ENCODE measurements at regions not wholly inside any gene's neighbourhood (a gene's known extent, or its start where the extent isn't known, plus 50 kb on each side); places are given as distances from the start of the nearest gene placed in this dataset.

DNA sequence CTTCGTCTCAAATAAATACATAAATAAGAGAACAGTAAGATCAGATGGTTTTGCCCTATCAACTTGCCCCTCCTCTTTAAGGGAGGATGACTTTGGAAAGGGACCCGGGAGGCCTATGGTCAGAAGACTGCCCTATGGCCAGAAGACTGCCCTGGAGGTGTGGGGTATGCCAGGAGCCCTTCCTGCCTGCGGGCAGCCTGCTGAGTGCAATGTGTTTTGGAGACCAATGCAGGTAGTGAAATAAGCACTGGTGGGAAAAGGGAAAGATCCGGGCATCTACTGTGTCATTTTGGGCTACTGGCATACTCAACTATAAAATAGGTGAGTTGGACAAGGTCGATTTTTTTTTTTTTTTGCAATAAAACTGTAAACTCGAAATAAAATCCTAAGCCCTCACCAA lies 129.8 kb upstream of the SLC34A2 start:
- no peaks in the 10 kb centered on the region for H3K4me1 ChIP-seq

DNA sequence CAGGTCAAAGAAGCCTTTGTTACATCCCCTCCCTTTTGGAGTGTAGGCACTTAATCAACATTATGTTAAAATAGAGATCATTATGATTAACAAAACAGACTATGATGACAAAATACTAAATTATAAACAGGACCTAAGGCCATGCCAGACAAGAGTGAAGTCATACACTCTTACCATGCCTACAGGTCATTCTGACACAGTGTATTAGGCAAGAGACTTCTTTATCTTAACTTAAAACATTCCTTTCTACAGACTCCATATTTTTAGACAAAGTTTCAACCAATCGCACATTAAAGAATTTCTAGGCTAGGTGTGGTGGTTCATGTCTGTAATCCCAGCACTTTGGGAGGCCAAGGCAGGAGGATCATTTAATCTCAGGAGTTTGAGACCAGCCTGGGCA lies 128.6 kb upstream of the SLC34A2 start:
- intact Hi-C loops (cut with DNase I; ENCODE audit: low total_unique reads) (loop anchor here (2.0 kb wide), 1 partner anchor 52 kb away; no protein-coding TSS in a partner anchor), in situ Hi-C loops (cut with MboI; ENCODE audit: low pct_ligation_motif_present in 1 of 4, low pct_unique_long_range_greater_than_20kb in 1 of 4, low sequenced_read_pairs in 3 of 4) (no loop called here)
- no peak for TF ChIP-seq POLR2A (IDR thresholded peaks at IDR 0.05)
- no peak for TF ChIP-seq POLR2AphosphoS5 (IDR thresholded peaks at IDR 0.05)
- no peak overlapping the region for H3K4me3 ChIP-seq
- H3K27ac ChIP-seq = no peak overlapping the region
- WGBS, 2 donors (ENCODE audit: low coverage in 1 of 2) = 80 to 97% methylated on average over 1 of the region's 1 CpG
- H3K27me3 ChIP-seq = no peaks in the 10 kb centered on the region
- no peak for DNase-seq
- H3K4me1 ChIP-seq = no peaks in the 10 kb centered on the region
- no peaks in the 10 kb centered on the region for H3K36me3 ChIP-seq
- H3K9me3 ChIP-seq = no peaks in the 10 kb centered on the region

More for the DNA sequence above, 129.8 kb upstream of the SLC34A2 start:
- Histone ChIP-seq H3K9me3 (no peaks in the 10 kb centered on the region), H3K27me3 (no peaks in the 10 kb centered on the region), H3K36me3 (no peaks in the 10 kb centered on the region), H3K27ac (no peak overlapping the region), H3K4me3 (no peak overlapping the region)
- no peak for TF ChIP-seq POLR2A (IDR thresholded peaks at IDR 0.05)
- TF ChIP-seq POLR2AphosphoS5 (IDR thresholded peaks at IDR 0.05) = no peak
- TF ChIP-seq, protein P1, sequence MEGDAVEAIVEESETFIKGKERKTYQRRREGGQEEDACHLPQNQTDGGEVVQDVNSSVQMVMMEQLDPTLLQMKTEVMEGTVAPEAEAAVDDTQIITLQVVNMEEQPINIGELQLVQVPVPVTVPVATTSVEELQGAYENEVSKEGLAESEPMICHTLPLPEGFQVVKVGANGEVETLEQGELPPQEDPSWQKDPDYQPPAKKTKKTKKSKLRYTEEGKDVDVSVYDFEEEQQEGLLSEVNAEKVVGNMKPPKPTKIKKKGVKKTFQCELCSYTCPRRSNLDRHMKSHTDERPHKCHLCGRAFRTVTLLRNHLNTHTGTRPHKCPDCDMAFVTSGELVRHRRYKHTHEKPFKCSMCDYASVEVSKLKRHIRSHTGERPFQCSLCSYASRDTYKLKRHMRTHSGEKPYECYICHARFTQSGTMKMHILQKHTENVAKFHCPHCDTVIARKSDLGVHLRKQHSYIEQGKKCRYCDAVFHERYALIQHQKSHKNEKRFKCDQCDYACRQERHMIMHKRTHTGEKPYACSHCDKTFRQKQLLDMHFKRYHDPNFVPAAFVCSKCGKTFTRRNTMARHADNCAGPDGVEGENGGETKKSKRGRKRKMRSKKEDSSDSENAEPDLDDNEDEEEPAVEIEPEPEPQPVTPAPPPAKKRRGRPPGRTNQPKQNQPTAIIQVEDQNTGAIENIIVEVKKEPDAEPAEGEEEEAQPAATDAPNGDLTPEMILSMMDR (IDR thresholded peaks at IDR 0.05) = no peak
- TF ChIP-seq EP300 (IDR thresholded peaks at IDR 0.05; ENCODE audit: low read depth) = no peak
- in situ Hi-C loops (cut with MboI; ENCODE audit: low pct_ligation_motif_present in 1 of 4, low pct_unique_long_range_greater_than_20kb in 1 of 4, low sequenced_read_pairs in 3 of 4) (no loop called here), intact Hi-C loops (cut with DNase I; ENCODE audit: low total_unique reads) (loop anchor here (2.0 kb wide), 1 partner anchor 51 kb away; no protein-coding TSS in a partner anchor)
- WGBS, 2 donors (ENCODE audit: low coverage in 1 of 2) = 73 to 87% methylated on average over 3 to 6 of the region's 6 CpGs
- DNase-seq = no peak

DNA sequence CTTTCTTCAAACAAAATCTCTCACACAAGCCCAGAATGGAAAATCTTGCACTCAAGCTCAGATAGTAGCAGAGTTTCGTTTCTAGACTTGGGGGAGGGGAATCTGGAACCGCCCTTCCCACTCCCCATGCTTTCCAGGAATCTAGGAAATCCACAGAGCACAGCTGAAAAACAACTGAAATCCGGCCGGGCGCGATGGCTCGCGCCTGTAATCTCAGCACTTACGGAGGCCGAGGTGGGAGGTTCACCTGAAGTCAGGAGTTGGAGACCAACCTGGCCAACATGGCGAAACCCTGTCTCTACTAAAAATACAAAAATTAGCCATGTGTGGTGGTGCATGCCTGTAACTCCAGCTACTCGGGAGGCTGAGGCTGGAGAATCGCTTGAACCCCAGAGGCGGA lies 127.3 kb upstream of the SLC34A2 start:
- Histone ChIP-seq H3K9me3 (no peaks in the 10 kb centered on the region), H3K27me3 (no peaks in the 10 kb centered on the region), H3K27ac (no peak overlapping the region), H3K4me3 (no peak overlapping the region), H3K4me1 (no peaks in the 10 kb centered on the region), H3K36me3 (no peaks in the 10 kb centered on the region)
- intact Hi-C loops (cut with DNase I; ENCODE audit: low total_unique reads) (no loop called here), in situ Hi-C loops (cut with MboI; ENCODE audit: low pct_ligation_motif_present in 1 of 4, low pct_unique_long_range_greater_than_20kb in 1 of 4, low sequenced_read_pairs in 3 of 4) (no loop called here)
- DNase-seq = no peak
- TF ChIP-seq, protein P1 (IDR thresholded peaks at IDR 0.05) = no peak
- no peak for TF ChIP-seq POLR2AphosphoS5 (IDR thresholded peaks at IDR 0.05)
- no peak for TF ChIP-seq POLR2A (IDR thresholded peaks at IDR 0.05)
- TF ChIP-seq EP300 (IDR thresholded peaks at IDR 0.05; ENCODE audit: low read depth) = no peak
- 83 to 93% methylated on average over 5 to 14 of the region's 14 CpGs for WGBS, 2 donors (ENCODE audit: low coverage in 1 of 2)

DNA sequence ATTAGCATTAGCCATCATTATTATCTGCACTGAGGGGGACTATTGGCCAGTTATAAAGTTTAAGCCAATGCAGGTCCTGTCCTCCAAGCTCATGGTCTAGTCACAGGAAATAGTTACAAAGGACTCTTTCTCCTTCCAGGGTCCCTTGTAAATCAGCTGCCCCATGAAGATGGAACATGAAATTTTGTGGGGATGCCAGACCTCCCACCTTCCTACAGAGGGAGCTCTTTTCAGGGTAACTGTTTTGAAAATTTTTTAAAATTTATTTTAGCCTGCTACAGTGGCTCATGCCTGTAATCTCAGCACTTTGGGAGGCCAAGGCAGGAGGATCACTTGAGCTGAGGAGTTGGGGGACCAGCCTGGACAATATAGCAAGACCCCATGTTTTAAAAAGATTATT lies 124.4 kb upstream of the SLC34A2 start:
- no peaks in the 10 kb centered on the region for H3K4me1 ChIP-seq
- H3K4me3 ChIP-seq = no peak overlapping the region
- in situ Hi-C loops (cut with MboI; ENCODE audit: low pct_ligation_motif_present in 1 of 4, low pct_unique_long_range_greater_than_20kb in 1 of 4, low sequenced_read_pairs in 3 of 4) (no loop called here), intact Hi-C loops (cut with DNase I; ENCODE audit: low total_unique reads) (no loop called here)
- no peaks in the 10 kb centered on the region for H3K36me3 ChIP-seq
- no peak overlapping the region for H3K27ac ChIP-seq
- no peaks in the 10 kb centered on the region for H3K27me3 ChIP-seq
- DNase-seq = no peak
- H3K9me3 ChIP-seq = no peaks in the 10 kb centered on the region
- TF ChIP-seq, protein P1 (IDR thresholded peaks at IDR 0.05) = peak in 3 of 5 experiments; percentile 23 to 41 (median 35)
- no peak for TF ChIP-seq POLR2A (IDR thresholded peaks at IDR 0.05)

DNA sequence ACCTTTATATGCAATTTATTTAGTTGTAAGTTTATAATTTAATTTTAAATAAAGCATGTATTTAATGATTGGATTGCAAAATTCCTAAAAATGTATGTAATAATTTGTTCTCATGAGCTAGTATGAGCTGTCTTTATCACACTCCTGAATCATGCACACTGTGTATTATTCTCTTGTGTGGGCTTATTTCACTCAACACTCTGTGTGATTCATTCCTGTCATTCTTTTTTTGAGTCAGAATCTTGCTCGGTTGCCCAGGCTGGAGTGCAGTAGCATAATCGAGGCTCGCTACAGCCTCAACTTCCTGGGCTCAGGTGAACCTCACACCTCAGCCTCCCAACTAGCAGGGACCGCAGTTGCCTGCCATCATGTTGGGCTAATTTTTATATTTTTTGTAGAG lies 123.1 kb upstream of the SLC34A2 start:
- in situ Hi-C loops (cut with MboI; ENCODE audit: low pct_ligation_motif_present in 1 of 4, low pct_unique_long_range_greater_than_20kb in 1 of 4, low sequenced_read_pairs in 3 of 4) (no loop called here), intact Hi-C loops (cut with DNase I; ENCODE audit: low total_unique reads) (no loop called here)
- WGBS, 2 donors (ENCODE audit: low coverage in 1 of 2) = 90 to 93% methylated on average over 2 to 4 of the region's 4 CpGs
- TF ChIP-seq POLR2AphosphoS5 (IDR thresholded peaks at IDR 0.05) = no peak
- TF ChIP-seq EP300 (IDR thresholded peaks at IDR 0.05; ENCODE audit: low read depth) = no peak
- no peak for TF ChIP-seq POLR2A (IDR thresholded peaks at IDR 0.05)
- TF ChIP-seq, protein P1 (IDR thresholded peaks at IDR 0.05) = no peak
- no peaks in the 10 kb centered on the region for H3K4me1 ChIP-seq
- no peak overlapping the region for H3K4me3 ChIP-seq
- H3K9me3 ChIP-seq = no peaks in the 10 kb centered on the region
- H3K27me3 ChIP-seq = no peaks in the 10 kb centered on the region
- H3K27ac ChIP-seq = no peak overlapping the region
- no peaks in the 10 kb centered on the region for H3K36me3 ChIP-seq
- no peak for DNase-seq
